GM21723 (cell line): ENCODE measurements at regions not wholly inside any gene's neighbourhood (a gene's known extent, or its start where the extent isn't known, plus 50 kb on each side); places are given as distances from the start of the nearest gene placed in this dataset.
"Not testable (repeated sequence)": the region's sequence is repeated elsewhere in the genome, so short reads cannot be mapped to it uniquely, and the experiment has no call there.

Experiments
- ATAC-seq: cut with Tn5 transposase; IDR thresholded peaks from one replicate; pipeline ENCODE4 v1.9.1; 2021; ENCODE audit warnings: mild to moderate bottlenecking, moderate library complexity; ENCODE audit not compliant: unreplicated experiment

- peak; percentile 59 for ATAC-seq
Measured at GRCh38 chr7:13262929-13263530, 575.6 kb downstream of the ARL4A start.

GRCh38 chr7:13265271-13265670 is 577.8 kb downstream of the ARL4A start:
- ATAC-seq, result no peak

GRCh38 chr7:13274205-13274604 is 586.8 kb downstream of the ARL4A start:
- ATAC-seq, result not testable (repeated sequence)

DNA sequence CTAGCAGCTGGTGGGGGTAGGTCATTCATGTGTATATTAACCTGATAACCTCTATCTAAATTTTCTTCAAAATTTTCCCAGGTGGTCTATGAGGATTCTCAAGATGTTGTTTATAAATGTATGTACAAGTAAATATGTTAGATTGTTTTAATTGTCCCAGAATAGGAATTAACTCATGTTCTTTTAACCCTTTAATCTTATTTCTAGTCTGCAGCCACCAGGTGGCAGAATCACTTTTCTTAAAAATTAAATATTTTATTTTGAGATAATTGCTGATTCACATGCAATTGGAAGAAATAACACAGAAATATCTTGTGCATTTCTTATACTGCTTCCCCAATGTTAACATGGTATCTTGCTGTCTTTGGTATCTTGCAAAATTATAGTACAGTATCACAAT is 589.5 kb downstream of the ARL4A start:
- no peak for ATAC-seq

- ATAC-seq, result no peak
Measured at GRCh38 chr7:13278020-13278419, 590.6 kb downstream of the ARL4A start.

GRCh38 chr7:13279854-13280435 is 592.5 kb downstream of the ARL4A start:
- no peak for ATAC-seq

GRCh38 chr7:13282377-13282980 is 595.0 kb downstream of the ARL4A start:
- ATAC-seq, result no peak

DNA sequence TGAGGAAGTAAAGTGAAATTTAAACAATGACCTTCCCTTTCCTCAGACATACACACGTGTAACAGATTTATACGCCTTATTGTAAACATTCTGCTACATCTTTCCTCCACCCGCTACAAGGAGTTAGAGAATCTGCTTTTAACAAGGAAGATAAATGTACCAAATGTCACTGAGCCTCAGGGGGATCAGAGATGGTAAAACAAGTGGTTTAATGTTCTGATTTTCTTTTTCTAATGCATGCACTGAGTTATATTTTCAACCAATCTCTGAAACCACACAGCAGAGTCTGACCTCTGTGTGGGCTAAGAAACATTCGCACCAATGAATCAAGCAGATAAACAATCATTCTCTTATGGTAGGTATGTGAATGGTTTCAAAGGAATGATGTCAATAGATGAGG is 599.5 kb downstream of the ARL4A start:
- ATAC-seq, result no peak

DNA sequence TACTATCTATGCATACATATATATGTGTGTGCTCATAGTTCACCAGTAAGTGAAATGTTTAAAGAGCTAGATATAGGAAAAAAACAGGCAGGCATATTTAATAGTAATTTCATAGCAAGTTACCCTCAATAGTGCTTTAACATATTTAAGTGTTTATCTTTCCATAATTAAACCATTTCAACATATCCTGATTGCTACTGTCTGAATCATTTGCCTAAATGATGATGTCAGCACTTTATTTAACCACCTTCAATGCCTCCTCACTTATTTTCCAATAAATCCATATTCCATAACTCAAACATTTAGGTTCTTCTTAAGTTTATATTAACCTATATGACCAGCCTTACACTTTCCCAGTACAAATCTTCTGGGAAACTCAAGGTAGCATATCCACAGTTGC is 601.1 kb downstream of the ARL4A start:
- ATAC-seq, result no peak

GRCh38 chr7:13290975-13291374 is 603.5 kb downstream of the ARL4A start:
- no peak for ATAC-seq

DNA sequence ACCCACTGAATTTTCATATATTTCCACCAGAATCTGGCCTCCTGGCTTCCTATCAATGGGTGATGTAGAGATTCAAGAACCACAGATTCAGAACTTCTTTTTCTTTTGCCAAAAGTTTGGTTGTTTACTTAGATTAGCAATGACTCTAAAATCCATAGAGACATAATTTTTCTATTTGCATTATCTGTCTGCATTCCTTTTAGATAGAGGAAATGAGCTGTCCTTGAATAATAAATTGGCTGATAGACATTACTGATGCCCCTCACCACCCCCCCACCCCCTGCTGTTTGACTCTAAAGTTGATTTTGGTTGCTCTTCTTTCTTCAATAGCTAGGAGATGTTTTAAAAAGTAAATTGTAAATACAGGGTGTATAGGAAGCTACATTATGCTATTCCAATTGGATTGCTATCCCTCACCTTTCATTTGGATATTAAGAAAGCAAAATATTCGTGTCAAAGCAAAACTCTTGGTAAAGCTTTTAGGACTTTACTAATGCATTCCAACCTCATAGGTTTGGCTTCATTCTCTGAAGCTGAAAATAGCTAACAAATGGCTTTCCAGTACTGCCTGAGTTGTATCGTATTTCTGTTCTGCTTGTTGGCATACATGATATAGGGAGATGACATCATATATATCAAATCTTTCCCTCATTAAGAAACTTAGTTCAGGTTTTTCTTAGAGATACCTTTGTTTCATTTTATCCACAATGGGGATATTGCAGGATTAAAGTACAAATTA is 606.0 kb downstream of the ARL4A start:
- no peak for ATAC-seq

DNA sequence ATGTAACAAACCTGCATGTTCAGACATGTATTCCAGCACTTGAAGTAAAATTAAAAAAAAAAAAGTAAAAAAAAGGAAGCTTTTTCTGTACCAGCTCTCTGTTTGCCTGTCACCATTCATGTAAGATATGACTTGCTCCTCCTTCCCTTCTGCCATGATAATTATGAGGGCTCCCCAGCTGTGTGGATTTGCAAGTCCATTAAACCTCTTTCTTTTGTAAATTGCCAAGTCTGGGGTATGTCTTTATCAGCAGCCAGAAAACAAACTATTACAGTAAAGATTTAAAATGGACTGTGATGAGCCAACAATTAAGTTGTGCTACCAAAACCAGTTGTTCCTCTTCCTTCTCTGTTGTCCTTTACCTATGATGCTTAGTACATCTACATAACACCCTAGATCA is 619.6 kb downstream of the ARL4A start:
- ATAC-seq, result no peak

DNA sequence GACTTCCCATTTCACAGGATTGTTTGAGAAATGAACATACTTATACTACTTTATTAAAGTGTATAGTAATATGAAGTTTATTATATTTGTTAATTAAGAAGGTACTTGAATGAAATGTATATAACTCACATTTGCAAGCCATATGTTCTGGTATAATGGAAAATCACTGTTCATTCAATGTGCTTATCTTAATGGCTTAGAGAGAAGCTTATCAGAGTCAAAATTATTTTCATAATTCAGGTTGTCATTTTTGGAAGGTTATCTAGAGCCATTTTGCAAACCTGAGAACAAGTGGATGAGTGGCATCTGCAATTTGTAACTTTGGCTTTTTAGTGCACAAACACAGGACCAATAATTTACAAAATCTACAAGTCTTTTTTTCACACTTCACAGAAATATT is 621.0 kb downstream of the ARL4A start:
- no peak for ATAC-seq

DNA sequence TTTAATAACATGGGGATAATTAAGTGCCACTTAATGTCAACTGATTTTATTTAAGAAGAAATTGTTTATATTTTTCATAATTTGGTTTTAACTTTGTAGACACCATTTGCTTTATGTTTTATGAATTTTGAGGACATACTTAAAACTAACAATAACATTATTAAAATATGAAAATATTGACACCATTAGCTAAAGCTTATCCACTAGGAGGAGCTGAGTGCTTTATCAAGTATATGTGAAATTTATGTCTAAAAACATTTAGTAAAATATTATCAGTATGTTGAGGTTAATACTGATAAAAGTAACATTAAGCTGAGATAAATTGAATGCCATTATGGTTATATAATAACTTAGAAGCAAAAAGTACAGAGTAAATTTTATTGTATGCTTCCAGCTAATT is 622.1 kb downstream of the ARL4A start:
- no peak for ATAC-seq

DNA sequence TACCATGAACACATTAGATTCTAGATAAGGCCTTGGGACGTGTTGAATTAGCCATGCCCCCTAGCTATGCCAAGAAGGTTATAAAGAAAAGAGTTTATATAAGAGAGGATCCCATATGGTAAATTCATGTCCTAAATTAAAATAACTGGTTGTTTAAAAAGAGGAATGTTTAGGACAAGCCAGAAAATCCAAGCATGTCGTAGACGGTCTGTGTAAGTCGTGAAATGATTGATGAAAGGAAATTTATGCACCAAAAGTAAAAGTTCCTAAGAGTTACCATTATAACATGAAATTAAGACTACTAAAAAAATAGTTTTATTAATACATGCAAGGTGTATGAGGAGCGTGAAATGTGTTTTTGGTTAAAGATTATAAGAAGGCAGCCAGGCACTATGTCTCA is 624.9 kb downstream of the ARL4A start:
- ATAC-seq, result no peak

GRCh38 chr7:13320333-13320732 is 632.9 kb downstream of the ARL4A start:
- no peak for ATAC-seq

DNA sequence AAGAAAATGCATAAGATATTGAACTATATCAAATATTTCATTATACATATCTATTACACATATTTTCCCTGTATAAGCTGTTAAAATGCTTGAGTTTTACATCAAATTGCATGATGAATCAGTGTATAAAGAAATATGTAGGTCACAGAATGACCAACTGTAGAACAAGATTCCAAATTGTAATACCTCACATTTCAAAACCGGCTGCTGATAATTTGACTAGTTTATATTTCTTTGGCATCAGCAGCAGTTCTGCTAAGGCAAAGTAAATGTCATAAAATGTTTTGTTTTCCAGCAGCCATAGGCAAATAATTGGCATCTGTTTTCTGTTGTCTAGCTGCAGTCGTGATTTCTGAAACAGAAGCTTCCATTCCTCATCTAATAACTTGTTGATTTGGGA is 633.9 kb downstream of the ARL4A start:
- ATAC-seq, result no peak

DNA sequence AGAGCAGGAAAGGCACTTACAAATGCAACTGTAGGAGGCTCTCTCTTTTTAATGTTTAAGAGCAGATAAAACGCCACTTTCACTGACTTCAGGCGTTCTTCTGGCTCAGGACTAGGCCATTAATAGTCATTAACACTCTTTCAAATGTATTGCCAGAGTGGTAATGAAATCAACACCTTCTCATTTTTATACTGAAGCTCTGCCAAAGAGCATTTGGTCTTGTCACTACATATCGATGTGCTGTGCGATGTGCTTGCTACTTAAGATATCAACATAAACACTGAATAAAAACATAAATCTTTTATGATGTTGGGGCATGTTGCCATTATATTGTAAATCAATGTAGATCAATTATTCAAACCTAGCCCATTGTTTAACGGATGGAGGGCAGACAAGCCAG is 634.7 kb downstream of the ARL4A start:
- ATAC-seq, result no peak

DNA sequence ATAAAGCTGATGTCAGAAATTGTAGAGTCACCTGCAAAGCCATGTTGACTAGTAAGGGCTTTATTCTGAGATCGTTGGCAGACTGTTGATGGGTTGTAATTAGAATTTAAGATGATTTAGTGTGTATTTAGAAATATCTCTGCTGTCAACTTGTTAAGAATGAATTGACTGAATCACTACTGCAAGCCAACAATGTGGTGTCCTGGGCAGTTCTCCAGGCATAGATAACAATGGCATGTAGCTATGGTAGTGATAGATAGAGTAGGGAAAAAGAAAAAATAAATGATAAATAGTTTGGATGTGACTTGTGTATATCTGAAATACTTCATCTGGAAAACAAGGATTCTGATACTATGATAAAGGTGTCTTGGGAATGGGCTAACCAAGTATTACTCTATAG is 640.2 kb downstream of the ARL4A start:
- no peak for ATAC-seq

DNA sequence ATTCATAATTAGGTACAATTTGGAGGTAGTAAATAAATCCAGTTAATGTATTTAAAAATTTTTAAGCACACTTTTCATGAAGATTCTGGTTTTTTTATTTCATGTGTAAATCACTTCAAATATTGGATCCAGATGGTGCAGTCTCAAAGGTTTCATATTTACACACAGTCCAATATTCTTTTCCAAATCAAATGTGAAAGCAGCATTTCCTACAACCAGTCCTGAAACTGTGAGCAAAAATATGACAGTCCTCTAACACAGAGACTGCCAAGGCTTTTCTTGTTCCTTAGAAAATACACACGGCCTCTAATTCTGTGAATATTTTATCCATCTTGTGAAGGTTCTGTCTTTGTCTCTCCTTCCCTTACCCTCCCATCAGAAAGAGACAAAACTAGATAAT is 645.9 kb downstream of the ARL4A start:
- no peak for ATAC-seq

- ATAC-seq, result no peak
Measured at GRCh38 chr7:13336227-13336626, 648.8 kb downstream of the ARL4A start.

- ATAC-seq, result no peak
Measured at GRCh38 chr7:13352677-13353076, 636.8 kb downstream of the ETV1 start.
